SK-N-SH treated with all-trans-retinoic acid at 6 μM for 48 hours (cell line): ENCODE measurements at regions not wholly inside any gene's neighbourhood (a gene's known extent, or its start where the extent isn't known, plus 50 kb on each side); places are given as distances from the start of the nearest gene placed in this dataset.

Source experiments
- CREB5 ChIP-seq: fragments of 250-450 bp; sonication (Bioruptor Pico); IDR thresholded peaks from 2 replicates; pipeline ENCODE4 v1.5.1; 2020; ENCODE audit warnings: low read depth, mild to moderate bottlenecking, moderate library complexity
- PATZ1 ChIP-seq: fragments of 250-450 bp; sonication (Bioruptor Pico); IDR thresholded peaks from 2 replicates; pipeline ENCODE4 v1.8.0; 2020; ENCODE audit warnings: mild to moderate bottlenecking, moderate library complexity, borderline replicate concordance
- PPARA ChIP-seq: fragments of 250-450 bp; sonication (Bioruptor Pico); IDR thresholded peaks from 2 replicates; pipeline ENCODE4 v1.5.0; 2020; ENCODE audit warnings: mild to moderate bottlenecking, borderline replicate concordance
- RARB ChIP-seq: fragments of 250-450 bp; sonication (Bioruptor Pico); IDR thresholded peaks from 2 replicates; pipeline ENCODE4 v1.8.0; 2021; ENCODE audit warnings: mild to moderate bottlenecking, moderate library complexity
- ZC3H10 ChIP-seq: fragments of 250-450 bp; sonication (Bioruptor Pico); IDR thresholded peaks from 2 replicates; pipeline ENCODE4 v1.5.1; 2021; ENCODE audit warnings: mild to moderate bottlenecking, moderate library complexity
- ZNF8 ChIP-seq: fragments of 450-650 bp; formaldehyde crosslinking; IDR thresholded peaks from 2 replicates; pipeline ENCODE4 v1.5.0; 2020; ENCODE audit warnings: mild to moderate bottlenecking, moderate library complexity

GRCh38 chr6:79812195-79812594 is 135.2 kb downstream of the ELOVL4 start:
- TF ChIP-seq CREB5 (CRISPR knock-in tag), result no peak
- no peak for TF ChIP-seq PPARA
- TF ChIP-seq ZC3H10 (CRISPR knock-in tag), result no peak
- no peak for TF ChIP-seq ZNF8 (CRISPR knock-in tag)
- TF ChIP-seq RARB (CRISPR knock-in tag), result no peak
- no peak for TF ChIP-seq PATZ1
